Neural cell (in vitro differentiated cells): ENCODE measurements at regions not wholly inside any gene's neighbourhood (a gene's known extent, or its start where the extent isn't known, plus 50 kb on each side); places are given as distances from the start of the nearest gene placed in this dataset.

Source experiments
- H2AFZ ChIP-seq: fragments of 200-600, 300-800 bp; sonication (generic), shearing (Covaris generic); 2 replicates; pipeline ENCODE4 v1.6.0; 2014; ENCODE audit warnings: low read depth, mild to moderate bottlenecking, antibody characterized with exemption, low read length, moderate library complexity
- H3F3A ChIP-seq: fragments of 200-600 bp; shearing (Covaris generic); 2 replicates; pipeline ENCODE4 v1.6.1; 2016; ENCODE audit warnings: mild to moderate bottlenecking, moderate library complexity, mixed read lengths, antibody characterized with exemption, low read length; ENCODE audit not compliant: insufficient read depth, poor library complexity, severe bottlenecking
- H3K27ac ChIP-seq: fragments of 200-600, 300-800 bp; sonication (generic), shearing (Covaris generic); 2 replicates; pipeline ENCODE4 v1.5.1; 2014; ENCODE audit warnings: mild to moderate bottlenecking, low read length, moderate library complexity
- H3K27me3 ChIP-seq: fragments of 300-800, 200-600 bp; sonication (generic), shearing (Covaris generic); 2 replicates; pipeline ENCODE4 v1.6.0; 2014; ENCODE audit warnings: mild to moderate bottlenecking, low read depth, low read length, moderate library complexity; ENCODE audit not compliant: insufficient read depth
- H3K36me3 ChIP-seq: fragments of 300-800, 200-600 bp; sonication (generic), shearing (Covaris generic); 2 replicates; pipeline ENCODE4 v1.5.1; 2014; ENCODE audit warnings: mild to moderate bottlenecking, antibody characterized with exemption, low read length, moderate library complexity; ENCODE audit not compliant: insufficient read depth
- H3K4me2 ChIP-seq: fragments of 300-800, 200-600 bp; sonication (generic), shearing (Covaris generic); 2 replicates; pipeline ENCODE4 v1.6.0; 2014; ENCODE audit warnings: mild to moderate bottlenecking, low read length
- H3K4me3 ChIP-seq: fragments of 300-800, 200-600 bp; sonication (generic), shearing (Covaris generic); 2 replicates; pipeline ENCODE4 v1.5.1; 2014; ENCODE audit warnings: mild to moderate bottlenecking, low read length, moderate library complexity
- H3K79me2 ChIP-seq: fragments of 200-600 bp; shearing (Covaris generic); replicated peaks from 2 replicates; pipeline ENCODE4 v1.6.0; 2014; ENCODE audit warnings: mild to moderate bottlenecking, low read length, moderate library complexity; ENCODE audit not compliant: insufficient read depth
- H3K9ac ChIP-seq: fragments of 300-800, 200-600 bp; sonication (generic), shearing (Covaris generic); 2 replicates; pipeline ENCODE4 v1.6.1; 2016; ENCODE audit warnings: mild to moderate bottlenecking, low read length, mixed read lengths
- H3K9me2 ChIP-seq: fragments of 200-600 bp; shearing (Covaris generic); 2 replicates; pipeline ENCODE4 v1.6.1; 2016; ENCODE audit warnings: mild to moderate bottlenecking, low read length, mixed read lengths; ENCODE audit not compliant: insufficient read depth
- H3K9me3 ChIP-seq: fragments of 200-600, 300-800 bp; sonication (generic), shearing (Covaris generic); 2 replicates; pipeline ENCODE4 v1.6.1; 2016; ENCODE audit warnings: mild to moderate bottlenecking, mixed run types, low read length, moderate library complexity, mixed read lengths
- H4K20me1 ChIP-seq: fragments of 200-600 bp; shearing (Covaris generic); 2 replicates; pipeline ENCODE4 v1.6.1; 2016; ENCODE audit warnings: mild to moderate bottlenecking, mixed run types; ENCODE audit not compliant: insufficient read depth
- EP300 ChIP-seq: fragments of 450-650 bp; conservative IDR thresholded peaks from 2 replicates; pipeline ENCODE4 v1.6.1; 2014; ENCODE audit warnings: antibody characterized with exemption, mild to moderate bottlenecking, moderate library complexity; ENCODE audit not compliant: poor library complexity, severe bottlenecking
- EZH2 ChIP-seq: fragments of 200-600, 300-800 bp; shearing (Covaris generic), sonication (generic); IDR thresholded peaks from 2 replicates; pipeline ENCODE4 v1.6.1; 2014; ENCODE audit warnings: antibody characterized with exemption, low read length, borderline replicate concordance, mild to moderate bottlenecking; ENCODE audit not compliant: insufficient read depth, poor library complexity, severe bottlenecking
- MXI1 ChIP-seq: fragments of 450-650 bp; conservative IDR thresholded peaks from 2 replicates; pipeline ENCODE4 v1.6.1; 2014; ENCODE audit warnings: antibody characterized with exemption, mild to moderate bottlenecking; ENCODE audit not compliant: poor library complexity, severe bottlenecking
- POLR2AphosphoS5 ChIP-seq: IDR thresholded peaks from 2 replicates; pipeline ENCODE4 v1.6.1; 2012
- RAD21 ChIP-seq: fragments of 450-650 bp; conservative IDR thresholded peaks from 2 replicates; pipeline ENCODE4 v1.6.1; 2014; ENCODE audit warnings: antibody characterized with exemption, mild to moderate bottlenecking, moderate library complexity
- REST ChIP-seq: IDR thresholded peaks from 2 replicates; pipeline ENCODE4 v1.6.1; 2012; ENCODE audit warnings: borderline replicate concordance
- SMC3 ChIP-seq: fragments of 450-650 bp; conservative IDR thresholded peaks from 2 replicates; pipeline ENCODE4 v1.6.1; 2014; ENCODE audit warnings: antibody characterized with exemption, mild to moderate bottlenecking, moderate library complexity; ENCODE audit not compliant: poor library complexity
- TAF1 ChIP-seq: IDR thresholded peaks from 2 replicates; pipeline ENCODE4 v1.6.1; 2012; ENCODE audit warnings: low read depth
- TF ChIP-seq, protein P1 (sequence below): fragments of 450-650 bp; IDR thresholded peaks from 2 replicates; pipeline ENCODE4 v1.5.1; 2014; ENCODE audit warnings: antibody characterized with exemption, mild to moderate bottlenecking, moderate library complexity; ENCODE audit not compliant: poor library complexity, severe bottlenecking

DNA sequence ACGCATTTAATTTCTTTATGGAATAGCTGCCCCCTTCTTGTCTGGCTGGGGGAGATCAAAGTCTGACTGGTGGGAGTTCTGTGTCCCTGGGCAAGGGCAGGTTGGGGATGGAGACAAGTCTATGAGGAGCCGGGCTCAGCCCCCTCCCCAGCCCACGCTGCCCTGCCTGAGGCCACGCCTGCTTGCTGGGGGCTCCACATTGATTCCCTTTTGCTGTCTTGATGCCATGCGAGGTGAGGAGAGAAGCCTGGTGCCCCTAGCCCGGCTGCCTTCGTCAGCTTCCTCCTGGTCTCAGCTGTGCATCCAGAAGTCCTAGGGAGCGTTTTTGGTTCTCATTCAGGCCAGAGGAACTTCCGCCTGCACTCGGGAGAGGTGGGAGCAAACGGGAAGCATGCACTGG is 247.9 kb downstream of the NDUFA10 start:
- Histone ChIP-seq H4K20me1 (no peaks in the 10 kb centered on the region), H3K27me3 (peaks cover 32% of the 10 kb centered on the region), H3K9me2 (no peaks in the 10 kb centered on the region), H3K9ac (no peak overlapping the region), H3K9me3 (no peaks in the 10 kb centered on the region), H3K27ac (no peak overlapping the region), H3F3A (no peaks in the 10 kb centered on the region), H3K4me3 (no peak overlapping the region), H3K4me2 (no peak overlapping the region), H2AFZ (no peak overlapping the region), H3K36me3 (no peaks in the 10 kb centered on the region), H3K79me2 (no peaks in the 10 kb centered on the region)
- TF ChIP-seq REST (no peak), RAD21 (no peak), TAF1 (no peak), EP300 (no peak), POLR2AphosphoS5 (no peak), SMC3 (no peak), MXI1 (no peak), EZH2 (no peak)
- TF ChIP-seq, protein P1, sequence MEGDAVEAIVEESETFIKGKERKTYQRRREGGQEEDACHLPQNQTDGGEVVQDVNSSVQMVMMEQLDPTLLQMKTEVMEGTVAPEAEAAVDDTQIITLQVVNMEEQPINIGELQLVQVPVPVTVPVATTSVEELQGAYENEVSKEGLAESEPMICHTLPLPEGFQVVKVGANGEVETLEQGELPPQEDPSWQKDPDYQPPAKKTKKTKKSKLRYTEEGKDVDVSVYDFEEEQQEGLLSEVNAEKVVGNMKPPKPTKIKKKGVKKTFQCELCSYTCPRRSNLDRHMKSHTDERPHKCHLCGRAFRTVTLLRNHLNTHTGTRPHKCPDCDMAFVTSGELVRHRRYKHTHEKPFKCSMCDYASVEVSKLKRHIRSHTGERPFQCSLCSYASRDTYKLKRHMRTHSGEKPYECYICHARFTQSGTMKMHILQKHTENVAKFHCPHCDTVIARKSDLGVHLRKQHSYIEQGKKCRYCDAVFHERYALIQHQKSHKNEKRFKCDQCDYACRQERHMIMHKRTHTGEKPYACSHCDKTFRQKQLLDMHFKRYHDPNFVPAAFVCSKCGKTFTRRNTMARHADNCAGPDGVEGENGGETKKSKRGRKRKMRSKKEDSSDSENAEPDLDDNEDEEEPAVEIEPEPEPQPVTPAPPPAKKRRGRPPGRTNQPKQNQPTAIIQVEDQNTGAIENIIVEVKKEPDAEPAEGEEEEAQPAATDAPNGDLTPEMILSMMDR, result no peak

GRCh38 chr2:239776436-239777005 is 248.6 kb downstream of the NDUFA10 start:
- no peaks in the 10 kb centered on the region for H3F3A ChIP-seq
- no peak overlapping the region for H2AFZ ChIP-seq
- no peaks in the 10 kb centered on the region for H4K20me1 ChIP-seq
- H3K79me2 ChIP-seq, result no peaks in the 10 kb centered on the region
- peaks cover 3% of the 10 kb centered on the region for H3K9me3 ChIP-seq
- H3K27me3 ChIP-seq, result peaks cover 27% of the 10 kb centered on the region
- H3K27ac ChIP-seq, result no peak overlapping the region
- TF ChIP-seq EZH2 (no peak), SMC3 (no peak), RAD21 (no peak), TAF1 (no peak), POLR2AphosphoS5 (no peak), MXI1 (no peak), REST (no peak), EP300 (no peak)
- TF ChIP-seq, protein P1, result no peak
- H3K4me3 ChIP-seq, result no peak overlapping the region
- no peaks in the 10 kb centered on the region for H3K36me3 ChIP-seq
- H3K9ac ChIP-seq, result no peak overlapping the region
- H3K4me2 ChIP-seq, result no peak overlapping the region
- H3K9me2 ChIP-seq, result no peaks in the 10 kb centered on the region
